CD1c-positive myeloid dendritic cell (primary cell): ENCODE measurements at regions not wholly inside any gene's neighbourhood (a gene's known extent, or its start where the extent isn't known, plus 50 kb on each side); places are given as distances from the start of the nearest gene placed in this dataset.
"Not testable (repeated sequence)": the region's sequence is repeated elsewhere in the genome, so short reads cannot be mapped to it uniquely, and the experiment has no call there.

Experiments used
- DNase-seq: peaks from one replicate; pipeline ENCODE4 v3.0.0-alpha.2; 2016; ENCODE audit errors: extremely low spot score

DNA sequence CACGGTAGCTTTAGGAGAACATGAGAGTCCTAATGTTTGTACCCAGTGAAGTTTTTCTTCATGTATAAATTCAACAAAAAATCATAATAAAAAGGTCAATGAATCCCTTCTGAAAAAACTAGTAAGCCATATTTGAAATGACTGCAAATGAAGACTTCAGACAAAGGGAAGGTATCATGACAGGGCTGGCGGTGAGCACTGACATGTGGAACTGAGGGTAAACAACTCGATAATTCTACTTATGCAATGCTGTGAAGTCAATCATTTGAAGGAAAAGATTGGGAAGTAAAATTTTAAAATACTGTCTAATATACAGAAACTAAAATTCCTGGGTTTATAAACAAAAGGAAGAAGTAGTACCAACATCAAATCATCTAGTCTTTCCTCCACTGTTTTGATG is 190.2 kb upstream of the COPS8 start:
- DNase-seq = no peak

DNA sequence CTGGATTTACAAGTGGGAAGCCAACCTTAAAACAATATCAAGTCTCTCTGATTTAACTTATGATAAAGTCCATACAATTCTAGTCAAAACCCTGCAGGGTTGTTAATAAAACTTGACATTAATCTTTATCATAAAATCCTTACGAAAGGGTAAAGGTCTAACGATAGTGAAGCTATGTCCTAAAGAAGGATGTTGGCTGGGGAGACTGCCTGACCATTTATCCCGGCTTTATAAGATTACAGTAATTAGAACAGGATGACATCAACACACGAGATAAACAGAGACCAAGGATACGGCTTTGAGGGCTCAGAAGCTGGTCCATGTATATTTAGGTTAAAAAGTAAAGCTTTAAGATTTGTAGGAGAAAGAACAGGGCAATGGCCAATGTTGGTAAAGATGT is 189.0 kb upstream of the COPS8 start:
- DNase-seq = no peak

DNA sequence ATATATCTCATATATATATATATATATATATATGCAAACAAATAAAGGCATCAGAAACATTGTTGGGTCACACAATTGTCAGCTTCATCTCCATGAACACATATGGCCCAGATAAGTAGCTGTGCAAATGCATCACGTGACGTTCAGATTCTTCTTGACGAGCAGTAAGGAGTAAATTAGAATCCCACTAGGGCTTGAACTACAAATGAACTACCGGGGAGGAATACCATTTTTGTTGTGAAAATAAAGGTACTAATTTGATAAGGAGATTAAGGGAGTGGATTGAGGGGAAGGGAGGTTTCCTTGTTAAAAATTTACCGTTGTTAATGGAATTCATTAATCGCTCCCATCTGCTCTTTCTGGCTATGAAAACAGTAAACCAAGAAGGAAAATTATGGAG is 186.5 kb upstream of the COPS8 start:
- DNase-seq = no peak

DNA sequence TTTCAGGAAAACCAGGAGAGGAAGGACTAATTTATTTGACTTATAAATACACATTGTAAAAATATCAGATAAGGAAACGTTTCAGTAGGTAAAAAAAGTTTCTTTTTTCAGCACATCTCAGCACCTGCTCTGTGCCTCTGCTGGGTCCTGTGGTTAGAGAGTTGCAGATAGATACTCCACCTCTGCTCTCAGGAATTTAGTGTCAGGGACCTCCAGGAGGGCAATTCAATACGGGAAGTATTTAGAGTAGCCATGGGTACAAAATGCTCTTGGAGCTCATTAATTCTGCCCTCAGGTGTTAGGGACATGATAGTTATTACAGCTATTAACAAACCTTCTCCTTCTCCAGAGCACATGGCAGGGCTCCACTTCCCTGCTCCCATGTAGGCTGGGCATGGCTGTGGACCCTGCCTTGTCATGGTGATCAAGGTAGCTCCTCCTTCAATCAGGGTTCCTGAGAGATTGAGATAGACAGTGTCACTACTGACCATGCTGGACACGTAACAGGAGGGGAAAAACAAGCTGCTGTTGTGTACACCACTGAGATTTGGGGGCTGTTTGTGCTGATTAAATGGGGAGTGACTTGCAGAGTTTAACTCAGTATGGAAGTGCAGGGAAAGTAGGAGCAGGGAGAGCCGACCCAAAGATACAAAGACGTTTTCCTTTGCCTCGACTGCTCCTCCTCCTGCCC is 185.6 kb upstream of the COPS8 start:
- DNase-seq = no peak

DNA sequence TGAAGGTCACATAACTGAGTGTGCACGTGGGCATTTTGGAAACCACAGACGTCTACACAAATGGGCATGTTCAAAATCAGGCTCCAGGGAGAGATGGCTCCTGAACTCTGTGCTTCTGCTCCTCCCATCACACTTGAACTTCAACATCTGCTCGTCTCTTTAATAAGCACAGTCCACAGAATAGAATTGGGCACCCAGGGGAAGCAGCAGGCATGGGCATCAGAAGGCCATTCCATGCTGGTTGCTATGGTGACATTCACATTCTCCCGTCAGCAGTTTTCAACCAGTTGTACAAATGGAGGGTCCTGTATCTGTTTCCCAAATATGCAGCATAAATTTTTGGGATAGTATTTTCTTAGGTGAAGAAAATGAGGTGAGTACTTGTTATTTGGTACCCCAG is 183.7 kb upstream of the COPS8 start:
- DNase-seq = no peak

DNA sequence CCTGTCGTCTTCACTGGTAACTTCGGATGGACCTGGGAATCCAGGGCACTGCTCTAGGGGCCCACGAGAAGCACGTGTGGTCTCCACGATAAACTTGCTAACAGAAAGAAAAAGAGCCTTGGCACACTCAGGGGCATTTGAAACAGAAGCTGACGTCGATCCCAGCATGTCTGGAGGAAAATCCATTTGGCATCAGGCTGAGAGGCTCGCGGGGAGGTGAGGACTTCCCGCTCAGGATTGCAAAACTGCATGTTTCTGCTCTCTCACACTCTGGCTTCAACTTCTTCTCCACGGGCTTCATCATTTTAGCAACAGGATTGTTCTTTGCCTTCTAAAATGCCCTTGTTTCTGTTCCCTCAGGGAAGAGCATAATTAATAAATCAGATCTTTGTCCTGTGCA is 181.7 kb upstream of the COPS8 start:
- no peak for DNase-seq

DNA sequence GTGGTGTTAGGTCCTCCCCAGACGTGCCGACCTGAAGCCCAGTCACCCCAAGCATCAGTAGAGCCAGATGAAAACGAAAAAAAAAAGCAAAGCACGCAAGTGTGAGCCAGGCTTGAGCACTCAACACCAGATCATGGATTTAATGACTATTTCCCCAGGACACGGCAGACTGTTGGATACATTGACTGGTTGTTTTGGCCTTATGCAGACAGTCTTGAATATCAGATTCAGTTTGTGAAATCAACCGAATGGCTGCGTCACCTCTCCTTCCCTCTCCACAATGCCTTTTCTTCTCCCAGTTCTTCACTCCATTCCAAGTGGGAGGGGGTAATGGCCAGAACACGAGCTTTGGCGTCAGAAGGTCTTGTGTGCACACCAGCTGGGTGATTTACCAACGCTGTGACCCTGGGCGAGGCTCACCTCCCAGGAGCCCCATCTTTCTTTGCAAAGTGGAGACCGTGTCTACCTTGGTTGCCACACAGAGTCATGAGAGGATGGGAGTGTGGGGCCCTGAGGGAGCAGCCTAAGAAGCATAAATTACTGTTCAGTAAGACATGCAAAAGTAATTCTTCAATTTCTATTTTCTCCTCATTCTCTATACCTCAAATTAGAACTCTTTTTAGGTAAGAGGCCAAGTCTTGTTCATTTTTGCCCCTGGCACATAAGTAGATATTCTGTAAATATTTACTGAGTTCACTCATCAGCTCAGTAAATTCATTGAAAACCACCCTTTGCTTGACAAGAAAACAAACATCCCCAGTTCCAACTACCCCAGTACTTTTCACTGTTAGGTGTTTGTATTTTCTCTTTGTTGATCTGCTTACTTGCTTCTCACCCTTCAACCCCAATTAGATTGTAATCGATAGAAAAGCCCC is 181.1 kb upstream of the COPS8 start:
- no peak for DNase-seq

DNA sequence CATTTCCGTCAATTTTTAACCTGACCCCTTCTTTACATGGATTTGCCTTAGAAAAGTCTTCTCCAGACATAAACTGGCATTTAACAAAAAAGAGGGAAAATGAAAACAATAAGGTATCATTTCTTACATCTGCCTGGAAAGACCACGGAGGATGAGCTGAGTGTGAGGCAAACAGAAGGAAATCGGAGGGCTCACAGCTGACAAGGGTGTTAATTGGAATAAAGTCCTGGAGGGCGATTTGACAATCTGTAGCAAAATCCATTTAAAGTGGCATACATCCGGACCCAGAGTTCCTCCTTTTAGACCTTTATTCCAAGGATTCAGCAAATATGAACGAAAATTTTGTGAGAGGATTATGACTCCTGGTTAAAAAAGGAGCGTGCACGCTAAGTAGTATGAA is 179.7 kb upstream of the COPS8 start:
- no peak for DNase-seq

DNA sequence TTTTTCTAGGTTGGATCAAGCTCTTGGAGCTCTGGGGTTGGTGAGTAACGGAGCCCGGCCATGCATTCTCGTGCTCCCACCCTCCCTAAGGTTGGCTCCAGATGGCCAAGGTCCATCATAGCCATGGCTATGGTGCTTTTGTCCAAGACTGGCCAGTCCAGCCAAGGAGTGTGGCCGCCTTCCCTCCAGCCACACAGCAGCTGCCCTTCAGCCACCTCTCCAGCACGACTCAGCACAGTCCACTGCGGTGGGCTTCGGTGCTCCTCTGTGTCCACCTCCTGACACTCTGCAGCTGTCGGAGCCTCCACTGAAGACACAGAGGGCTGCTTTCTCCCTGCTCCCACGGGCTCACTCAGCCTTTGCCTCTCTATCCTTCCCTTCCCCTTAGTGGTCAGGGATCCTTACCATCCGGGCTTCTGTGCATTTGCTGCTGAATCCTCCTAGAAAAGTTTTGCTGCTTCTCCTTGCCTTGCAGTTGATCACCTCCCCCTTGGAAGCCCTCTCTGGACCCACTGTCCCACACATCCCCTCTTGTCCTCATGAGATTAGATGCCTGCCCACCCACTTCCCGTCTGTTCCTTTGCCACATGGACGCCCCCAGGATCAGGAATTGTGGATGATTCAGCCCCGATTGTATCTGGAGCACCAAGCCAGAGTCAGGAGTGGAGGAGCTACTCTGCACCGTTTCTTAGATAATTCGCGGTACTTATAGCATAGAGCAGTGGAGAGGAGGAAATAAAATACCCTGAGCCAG is 177.1 kb upstream of the COPS8 start:
- DNase-seq = no peak

DNA sequence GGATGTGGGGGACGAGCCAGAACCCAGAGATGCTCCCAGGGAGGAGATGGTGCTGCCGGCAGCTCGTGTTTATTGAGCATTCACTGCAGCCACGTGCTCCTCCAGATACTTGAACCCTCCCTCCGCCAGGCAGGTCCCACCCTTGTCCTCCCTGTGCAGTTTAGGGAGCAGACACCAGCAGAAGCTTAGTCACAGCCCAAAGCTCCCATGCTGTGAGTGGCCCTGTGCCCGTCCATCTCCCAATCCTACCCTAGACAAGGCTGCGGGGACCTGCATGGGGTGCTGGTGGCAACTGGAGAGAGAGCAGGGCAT is 176.5 kb upstream of the COPS8 start:
- no peak for DNase-seq

DNA sequence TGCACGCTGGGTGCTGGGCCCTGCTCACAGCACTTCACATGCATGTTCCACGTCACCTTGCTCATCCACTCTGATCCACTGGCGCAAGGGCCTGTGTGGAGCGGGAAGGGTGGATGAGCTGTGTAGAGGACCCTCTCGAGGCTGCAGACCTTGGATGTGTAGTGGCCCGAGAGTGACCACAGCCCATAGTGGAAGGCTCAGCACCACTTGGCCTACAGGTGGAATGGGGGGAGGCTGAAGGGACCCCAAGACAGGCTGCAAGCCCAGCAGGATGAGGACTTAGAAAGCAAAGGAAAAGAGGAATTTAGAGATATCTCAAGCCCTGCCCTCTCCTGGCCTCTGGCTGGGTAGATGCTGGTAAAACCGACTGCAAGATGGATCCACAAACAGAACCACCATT is 175.9 kb upstream of the COPS8 start:
- DNase-seq = no peak

DNA sequence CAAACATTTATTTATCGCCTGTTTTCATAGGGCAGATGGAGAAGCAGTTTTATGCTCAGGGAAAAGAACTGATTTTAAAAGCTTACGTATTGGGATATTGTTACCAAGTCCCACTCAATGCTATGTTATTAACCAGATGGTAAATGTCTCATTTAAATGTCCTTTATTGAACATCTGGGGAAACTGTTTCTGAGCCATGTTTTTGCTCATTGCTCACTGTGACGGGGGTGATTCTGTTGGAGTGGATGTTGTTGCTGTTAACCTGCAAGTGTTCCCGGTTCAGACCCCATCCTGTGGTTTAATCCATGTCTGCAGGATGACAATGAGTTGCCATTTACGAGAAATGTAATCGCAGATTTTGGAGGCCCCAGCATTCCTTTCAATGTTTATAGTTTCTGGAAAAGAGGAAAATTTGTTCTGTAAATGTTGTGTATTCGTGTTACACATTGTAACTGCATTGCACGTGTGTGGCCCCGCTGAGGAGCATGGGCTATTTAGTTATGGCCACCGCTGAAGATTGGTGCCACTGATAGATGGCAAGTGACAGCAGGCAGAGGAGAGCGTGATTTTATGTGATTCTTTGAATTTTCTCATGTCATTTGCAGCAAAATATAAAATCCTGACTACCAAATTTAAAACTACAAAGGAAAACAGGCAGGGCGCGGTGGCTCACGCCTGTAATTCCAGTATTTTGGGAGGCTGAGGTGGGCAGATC is 174.8 kb upstream of the COPS8 start:
- no peak for DNase-seq

DNA sequence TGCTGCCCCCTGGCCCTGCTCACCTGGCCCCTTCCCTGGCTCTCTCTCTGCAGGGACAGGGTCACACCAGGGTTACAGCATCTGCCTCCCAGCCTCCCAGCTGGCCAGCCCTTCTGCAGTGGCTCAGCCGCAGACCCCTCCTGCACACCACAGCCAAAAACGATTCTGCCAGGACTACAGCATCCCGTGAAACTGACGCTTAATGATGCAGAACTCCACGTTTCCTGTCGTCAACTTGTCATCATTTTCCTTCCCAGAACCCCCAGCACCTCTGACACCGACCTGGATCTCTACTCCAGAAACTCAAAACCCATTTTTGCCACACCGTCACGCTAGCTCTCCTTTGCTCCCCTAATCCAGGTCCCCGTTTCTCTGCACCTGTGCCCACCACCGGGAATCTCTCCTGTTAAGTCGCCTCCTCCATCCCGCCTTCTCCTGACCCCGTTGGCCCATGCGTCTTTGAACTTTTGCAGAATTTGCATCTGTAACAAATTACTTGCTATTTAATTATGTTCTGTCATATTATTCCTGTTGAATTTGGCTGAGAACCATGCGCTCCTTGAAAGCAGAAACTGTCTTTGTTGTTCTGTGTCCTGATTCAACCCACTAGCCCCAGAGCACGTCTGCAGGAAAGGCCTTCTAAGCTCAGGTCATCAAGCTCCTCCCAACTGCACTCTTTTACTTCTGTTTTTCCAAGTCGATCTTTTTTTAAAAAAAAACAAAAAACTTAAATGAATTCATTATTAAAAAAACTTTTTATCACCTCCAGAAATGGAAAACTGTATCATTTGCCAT is 173.2 kb upstream of the COPS8 start:
- DNase-seq = no peak

DNA sequence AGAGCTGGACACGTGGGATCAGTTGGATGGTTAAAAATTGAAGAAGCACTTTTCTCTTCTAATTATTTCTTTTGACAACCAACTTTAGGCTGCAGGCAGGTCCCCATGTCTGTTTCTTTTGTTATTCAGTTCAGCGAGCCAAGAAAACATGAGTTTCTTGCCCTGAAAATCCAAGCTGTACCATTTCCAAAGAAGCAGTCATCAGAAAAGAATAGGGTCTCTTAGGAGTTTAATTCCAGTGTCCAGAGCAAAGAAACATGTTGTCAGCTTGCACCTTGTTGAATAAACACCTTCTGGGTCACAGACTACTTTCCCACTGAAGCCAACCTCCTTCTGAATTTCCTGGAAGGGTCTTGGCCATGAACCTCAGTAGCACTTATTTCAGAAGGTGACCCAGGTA is 170.5 kb upstream of the COPS8 start:
- no peak for DNase-seq

DNA sequence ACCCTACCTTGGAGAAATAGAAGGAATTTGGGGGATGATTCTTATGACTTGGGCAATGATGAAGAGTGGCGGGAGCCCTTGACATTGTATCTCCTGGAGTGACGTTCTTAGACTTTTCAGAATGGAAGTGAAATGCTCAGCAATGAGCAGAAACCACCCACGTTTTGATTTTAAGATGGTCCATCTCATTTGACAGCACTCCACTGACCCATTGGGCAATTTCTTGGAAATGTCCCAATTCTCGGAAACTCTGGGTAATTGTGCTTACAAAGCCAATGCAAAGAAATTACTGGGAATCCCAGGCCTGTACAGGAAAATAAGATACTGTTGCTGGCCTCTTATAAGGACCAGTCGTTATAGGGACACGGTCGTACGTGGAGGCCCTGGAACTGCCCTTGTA is 170.0 kb upstream of the COPS8 start:
- DNase-seq = no peak

DNA sequence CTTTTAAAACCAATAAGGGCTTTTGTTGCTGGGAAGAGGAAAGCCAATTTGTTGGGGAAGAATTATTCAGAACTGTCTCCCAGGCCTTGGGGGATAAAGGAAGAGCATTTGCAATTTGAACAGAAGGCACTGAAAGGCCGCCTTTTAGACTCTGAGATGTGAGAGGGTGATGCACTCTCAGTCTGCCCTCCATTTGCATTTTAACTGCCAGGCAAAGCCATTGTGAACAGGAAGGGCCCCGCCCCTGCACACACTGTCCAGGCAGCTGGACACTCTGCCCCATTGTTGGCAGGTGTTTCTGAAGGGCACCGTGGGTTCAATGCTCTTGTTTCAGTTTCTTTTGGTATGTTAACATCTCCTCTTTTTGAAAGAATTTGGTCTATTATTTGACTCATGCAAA is 169.5 kb upstream of the COPS8 start:
- no peak for DNase-seq

DNA sequence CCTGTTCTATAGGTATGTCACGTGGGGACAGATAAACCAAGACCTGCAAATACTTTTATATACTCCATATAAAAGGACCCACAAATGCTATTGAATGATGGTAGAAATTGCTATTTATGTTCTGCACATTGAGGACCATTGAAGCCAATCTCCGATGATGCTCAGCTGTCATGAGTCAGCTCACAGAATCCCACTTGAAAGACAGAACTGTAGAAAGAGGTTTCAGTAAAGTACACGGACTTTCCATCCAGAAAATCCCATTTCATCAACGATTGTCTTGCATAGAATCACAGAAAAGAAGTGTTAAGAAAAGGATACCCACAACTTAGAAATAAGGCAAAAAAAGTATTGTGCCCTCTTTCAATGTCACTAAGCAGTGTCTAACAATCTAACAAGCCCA is 169.0 kb upstream of the COPS8 start:
- no peak for DNase-seq

DNA sequence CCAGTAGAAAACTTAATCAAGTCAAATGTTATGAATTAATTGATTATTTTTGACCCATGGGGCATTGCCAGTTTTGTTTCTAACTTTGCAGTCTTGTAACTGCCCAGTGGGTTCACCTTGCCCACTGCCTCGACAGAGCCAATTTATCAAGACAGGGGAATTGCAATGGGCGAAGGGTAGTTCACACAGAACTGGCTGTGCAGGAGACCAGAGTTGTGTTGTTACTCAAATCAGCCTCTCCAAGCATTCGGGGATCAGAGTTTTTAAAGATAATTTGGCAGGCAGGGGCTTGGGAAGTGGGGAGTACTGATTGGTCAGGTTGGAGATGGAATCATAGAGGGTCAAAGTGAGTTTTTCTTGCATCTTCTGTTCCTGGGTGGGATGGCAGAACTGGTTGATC is 168.5 kb upstream of the COPS8 start:
- no peak for DNase-seq

DNA sequence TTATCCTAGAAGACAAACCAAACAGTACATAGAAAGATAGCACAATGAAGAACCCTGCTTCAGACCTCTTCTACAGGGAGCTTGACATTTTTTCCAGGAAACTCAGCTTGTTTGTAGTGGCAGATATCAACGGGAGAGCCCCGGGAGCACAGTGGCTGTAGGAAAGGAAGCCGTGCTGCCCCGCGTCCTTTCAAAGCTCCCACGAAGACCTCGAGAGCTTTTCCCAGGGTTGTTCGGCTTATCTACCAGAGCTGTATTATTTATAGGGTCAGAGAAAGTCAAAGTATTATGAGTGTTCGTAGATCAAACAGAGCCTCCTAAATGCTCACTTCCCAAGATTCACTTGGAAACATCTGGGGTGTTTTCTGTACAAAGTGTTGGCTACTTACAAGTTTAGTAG is 167.1 kb upstream of the COPS8 start:
- DNase-seq = no peak

DNA sequence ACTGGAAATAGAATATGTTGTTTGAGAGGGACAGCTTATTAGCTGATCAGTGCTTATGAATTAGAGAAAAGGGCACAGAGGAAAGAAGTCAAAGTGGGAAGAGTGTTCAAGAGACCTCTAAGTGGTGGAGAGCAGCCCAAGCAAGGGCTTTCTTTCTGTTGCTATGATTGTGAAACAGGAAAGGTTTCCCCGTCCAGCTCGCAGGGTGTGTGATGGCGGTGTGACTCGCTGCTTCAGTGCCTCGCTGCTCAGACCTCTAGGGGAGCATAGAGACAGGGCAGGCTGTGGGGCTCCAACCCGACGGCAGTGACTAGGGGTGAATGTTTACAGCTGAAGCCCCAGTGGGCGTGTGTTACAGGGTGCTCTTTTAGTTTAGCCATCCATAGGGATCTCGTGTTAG is 166.5 kb upstream of the COPS8 start:
- no peak for DNase-seq

DNA sequence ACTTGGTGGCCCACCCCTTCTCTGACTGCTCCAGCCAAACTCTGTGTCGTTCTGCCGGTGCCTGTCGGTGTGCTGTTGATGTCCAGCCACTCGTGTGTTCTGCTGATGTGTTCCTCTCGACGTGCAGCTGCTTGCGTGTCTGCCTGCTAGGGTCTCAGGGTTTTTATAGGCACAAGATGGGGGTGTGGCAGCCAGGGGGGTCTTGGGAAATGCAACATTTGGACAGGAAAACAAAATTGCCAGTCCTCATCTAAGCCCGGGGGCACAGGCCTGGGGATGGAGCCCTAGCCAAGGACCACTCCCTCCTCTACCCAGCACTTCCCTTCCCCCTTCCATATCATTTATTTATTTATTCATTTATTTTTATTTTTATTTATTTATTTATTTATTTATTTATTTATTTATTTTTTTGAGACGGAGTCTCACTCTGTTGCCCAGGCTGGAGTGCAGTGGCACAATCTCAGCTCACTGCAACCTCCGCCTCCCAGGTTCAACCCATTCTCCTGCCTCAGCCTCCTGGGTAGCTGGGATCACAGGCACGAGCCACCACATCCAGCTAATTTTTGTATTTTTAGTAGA is 165.8 kb upstream of the COPS8 start:
- not testable (repeated sequence) for DNase-seq
